ENCODE measurements at regions not wholly inside any gene's neighbourhood (a gene's known extent, or its start where the extent isn't known, plus 50 kb on each side); places are given as distances from the start of the nearest gene placed in this dataset.
"Not testable (repeated sequence)": the region's sequence is repeated elsewhere in the genome, so short reads cannot be mapped to it uniquely, and the experiment has no call there.

- not testable (repeated sequence) for DNase-seq
Measured at GRCh38 chr4:27075603-27076002, 215.0 kb downstream of the STIM2 start.

- DNase-seq = no peak
Measured at GRCh38 chr4:27078934-27079455, 218.4 kb downstream of the STIM2 start.

GRCh38 chr4:27081675-27082586, 221.3 kb downstream of the STIM2 start:
- DNase-seq = no peak

GRCh38 chr4:27082776-27083175, 222.1 kb downstream of the STIM2 start:
- no peak for DNase-seq

GRCh38 chr4:27084685-27085361, 224.2 kb downstream of the STIM2 start:
- peak; percentile 19 for DNase-seq

GRCh38 chr4:27085396-27085795, 224.8 kb downstream of the STIM2 start:
- DNase-seq = no peak

GRCh38 chr4:27087306-27088045, 226.8 kb downstream of the STIM2 start:
- no peak for DNase-seq

GRCh38 chr4:27088491-27088890, 227.8 kb downstream of the STIM2 start:
- no peak for DNase-seq

- DNase-seq = no peak
Measured at GRCh38 chr4:27089186-27089585, 228.5 kb downstream of the STIM2 start.

- DNase-seq = no peak
Measured at GRCh38 chr4:27090406-27090805, 229.8 kb downstream of the STIM2 start.

- no peak for DNase-seq
Measured at GRCh38 chr4:27094224-27094623, 233.6 kb downstream of the STIM2 start.

GRCh38 chr4:27094783-27095182, 234.1 kb downstream of the STIM2 start:
- DNase-seq = no peak

GRCh38 chr4:27096142-27096824, 235.6 kb downstream of the STIM2 start:
- DNase-seq = no peak

- no peak for DNase-seq
Measured at GRCh38 chr4:27098034-27098433, 237.4 kb downstream of the STIM2 start.

GRCh38 chr4:27100713-27101112, 240.1 kb downstream of the STIM2 start:
- DNase-seq = no peak

GRCh38 chr4:27101126-27101525, 240.5 kb downstream of the STIM2 start:
- no peak for DNase-seq

GRCh38 chr4:27101561-27101960, 240.9 kb downstream of the STIM2 start:
- no peak for DNase-seq

GRCh38 chr4:27111627-27112026, 251.0 kb downstream of the STIM2 start:
- DNase-seq = no peak

GRCh38 chr4:27112587-27112986, 251.9 kb downstream of the STIM2 start:
- no peak for DNase-seq

GRCh38 chr4:27115221-27115620, 254.6 kb downstream of the STIM2 start:
- no peak for DNase-seq

- DNase-seq = no peak
Measured at GRCh38 chr4:27117453-27117852, 256.8 kb downstream of the STIM2 start.

GRCh38 chr4:27119239-27119638, 258.6 kb downstream of the STIM2 start:
- DNase-seq = no peak

- DNase-seq = no peak
Measured at GRCh38 chr4:27121830-27122229, 261.2 kb downstream of the STIM2 start.

Data from activated T-cell treated with anti-CD3 and anti-CD28 coated beads, Interleukin-2, amount 50 U/mL, for 1 hour (primary cell).